ENCODE measurements at regions not wholly inside any gene's neighbourhood (a gene's known extent, or its start where the extent isn't known, plus 50 kb on each side); places are given as distances from the start of the nearest gene placed in this dataset.

GRCh38 chr12:116631619-116632018, 72.4 kb downstream of the MAP1LC3B2 start:
- ATAC-seq (ENCODE audit: low FRiP score in 2 of 2): no peak
- DNase-seq: no peak
- H3K4me1 ChIP-seq: peaks cover 0 to 14% (median 11%) of the 10 kb centered on the region in 4 donors
- no peaks in the 10 kb centered on the region for H3K27me3 ChIP-seq
- no peak overlapping the region for H3K27ac ChIP-seq
- no peaks in the 10 kb centered on the region for H3K36me3 ChIP-seq
- WGBS, 2 donors: 88 to 91% methylated on average over 4 of the region's 4 CpGs
- TF ChIP-seq POLR2A (IDR thresholded peaks at IDR 0.05): no peak
- H3K9me3 ChIP-seq: no peaks in the 10 kb centered on the region
- no peak overlapping the region for H3K4me3 ChIP-seq

GRCh38 chr12:116630762-116631161, 71.6 kb downstream of the MAP1LC3B2 start:
- no peaks in the 10 kb centered on the region for H3K36me3 ChIP-seq
- peaks cover 0 to 6% (median 4%) of the 10 kb centered on the region in 4 donors for H3K4me1 ChIP-seq
- H3K4me3 ChIP-seq: no peak overlapping the region
- no peaks in the 10 kb centered on the region for H3K9me3 ChIP-seq
- TF ChIP-seq POLR2A (IDR thresholded peaks at IDR 0.05): no peak
- no peak for TF ChIP-seq POLR2AphosphoS5 (IDR thresholded peaks at IDR 0.05)
- TF ChIP-seq EP300 (IDR thresholded peaks at IDR 0.05): no peak
- H3K27ac ChIP-seq: no peak overlapping the region
- H3K27me3 ChIP-seq: no peaks in the 10 kb centered on the region
- no peak for ATAC-seq (ENCODE audit: low FRiP score in 2 of 2)
- 85 to 90% methylated on average over 7 of the region's 7 CpGs for WGBS, 2 donors
- DNase-seq: no peak

GRCh38 chr12:116629480-116629879, 70.3 kb downstream of the MAP1LC3B2 start:
- no peaks in the 10 kb centered on the region for H3K9me3 ChIP-seq
- 68 to 74% methylated on average over 10 of the region's 10 CpGs for WGBS, 2 donors
- ATAC-seq (ENCODE audit: low FRiP score in 2 of 2) (peak in 1 of 2 donors; percentile 85), DNase-seq (no peak)
- no peaks in the 10 kb centered on the region for H3K27me3 ChIP-seq
- H3K36me3 ChIP-seq: no peaks in the 10 kb centered on the region
- TF ChIP-seq, protein P1, sequence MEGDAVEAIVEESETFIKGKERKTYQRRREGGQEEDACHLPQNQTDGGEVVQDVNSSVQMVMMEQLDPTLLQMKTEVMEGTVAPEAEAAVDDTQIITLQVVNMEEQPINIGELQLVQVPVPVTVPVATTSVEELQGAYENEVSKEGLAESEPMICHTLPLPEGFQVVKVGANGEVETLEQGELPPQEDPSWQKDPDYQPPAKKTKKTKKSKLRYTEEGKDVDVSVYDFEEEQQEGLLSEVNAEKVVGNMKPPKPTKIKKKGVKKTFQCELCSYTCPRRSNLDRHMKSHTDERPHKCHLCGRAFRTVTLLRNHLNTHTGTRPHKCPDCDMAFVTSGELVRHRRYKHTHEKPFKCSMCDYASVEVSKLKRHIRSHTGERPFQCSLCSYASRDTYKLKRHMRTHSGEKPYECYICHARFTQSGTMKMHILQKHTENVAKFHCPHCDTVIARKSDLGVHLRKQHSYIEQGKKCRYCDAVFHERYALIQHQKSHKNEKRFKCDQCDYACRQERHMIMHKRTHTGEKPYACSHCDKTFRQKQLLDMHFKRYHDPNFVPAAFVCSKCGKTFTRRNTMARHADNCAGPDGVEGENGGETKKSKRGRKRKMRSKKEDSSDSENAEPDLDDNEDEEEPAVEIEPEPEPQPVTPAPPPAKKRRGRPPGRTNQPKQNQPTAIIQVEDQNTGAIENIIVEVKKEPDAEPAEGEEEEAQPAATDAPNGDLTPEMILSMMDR (IDR thresholded peaks at IDR 0.05): no peak
- TF ChIP-seq POLR2A (IDR thresholded peaks at IDR 0.05): no peak
- no peak for TF ChIP-seq POLR2AphosphoS5 (IDR thresholded peaks at IDR 0.05)
- TF ChIP-seq EP300 (IDR thresholded peaks at IDR 0.05): no peak
- no peak overlapping the region for H3K27ac ChIP-seq
- no peaks in the 10 kb centered on the region for H3K4me1 ChIP-seq
- no peak overlapping the region for H3K4me3 ChIP-seq

DNA sequence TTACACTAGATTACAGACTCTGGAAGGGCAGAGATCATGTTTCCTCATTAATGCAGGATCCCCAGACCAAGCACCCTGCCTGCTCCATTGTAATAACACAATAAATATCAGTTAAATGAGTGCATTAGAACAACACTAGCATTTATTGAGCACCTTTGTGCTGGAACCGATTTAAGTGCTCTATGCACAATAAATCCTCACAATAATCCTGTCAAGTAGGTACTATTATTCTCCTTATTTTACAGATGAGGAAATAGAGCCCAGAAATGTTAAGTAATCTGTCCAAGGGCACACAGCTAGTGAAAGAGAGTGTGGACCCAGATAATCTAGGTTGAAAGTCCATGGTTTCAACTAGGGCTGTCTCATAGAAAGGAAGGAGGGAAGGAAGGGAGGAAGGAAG, 69.8 kb downstream of the MAP1LC3B2 start:
- no peak for TF ChIP-seq POLR2A (IDR thresholded peaks at IDR 0.05)
- no peak for TF ChIP-seq EP300 (IDR thresholded peaks at IDR 0.05)
- TF ChIP-seq POLR2AphosphoS5 (IDR thresholded peaks at IDR 0.05): no peak
- TF ChIP-seq, protein P1 (IDR thresholded peaks at IDR 0.05): no peak
- no peak for ATAC-seq (ENCODE audit: low FRiP score in 2 of 2)
- Histone ChIP-seq H3K36me3 (no peaks in the 10 kb centered on the region), H3K27me3 (no peaks in the 10 kb centered on the region), H3K27ac (no peak overlapping the region), H3K4me3 (no peak overlapping the region), H3K4me1 (no peaks in the 10 kb centered on the region), H3K9me3 (no peaks in the 10 kb centered on the region)
- 61 to 76% methylated on average over 1 of the region's 1 CpG for WGBS, 2 donors
- DNase-seq: no peak

GRCh38 chr12:116628450-116628793, 69.2 kb downstream of the MAP1LC3B2 start:
- TF ChIP-seq POLR2AphosphoS5 (IDR thresholded peaks at IDR 0.05): no peak
- TF ChIP-seq, protein P1 (IDR thresholded peaks at IDR 0.05): no peak
- Histone ChIP-seq H3K27me3 (no peaks in the 10 kb centered on the region), H3K9me3 (no peaks in the 10 kb centered on the region), H3K4me3 (no peak overlapping the region), H3K27ac (no peak overlapping the region), H3K4me1 (no peaks in the 10 kb centered on the region), H3K36me3 (no peaks in the 10 kb centered on the region)
- no peak for ATAC-seq (ENCODE audit: low FRiP score in 2 of 2)
- DNase-seq: no peak
- 95 to 96% methylated on average over 10 of the region's 10 CpGs for WGBS, 2 donors

All from upper lobe of left lung (tissue), 6 donors.